RWPE2 (cell line): ENCODE measurements at regions not wholly inside any gene's neighbourhood (a gene's known extent, or its start where the extent isn't known, plus 50 kb on each side); places are given as distances from the start of the nearest gene placed in this dataset.

Experiments used
- ATAC-seq: fragments of 200-7000 bp; cut with Tn5 transposase; 3 replicates; pipeline ENCODE4 v1.9.1; 2021; ENCODE audit warnings: low read depth
- DNase-seq: peaks from one replicate; pipeline ENCODE4 v3.0.0-alpha.2; 2020; ENCODE audit warnings: low spot score
- H3K27ac ChIP-seq: fragments of 450-650 bp; 2 replicates; pipeline ENCODE4 v1.5.1; 2017; ENCODE audit warnings: mild to moderate bottlenecking; ENCODE audit not compliant: poor library complexity, severe bottlenecking
- H3K27me3 ChIP-seq: fragments of 250-450 bp; sonication (Bioruptor Pico); 2 replicates; pipeline ENCODE4 v1.5.1; 2021; ENCODE audit warnings: mild to moderate bottlenecking, moderate library complexity; ENCODE audit not compliant: insufficient read depth, poor library complexity, severe bottlenecking
- H3K36me3 ChIP-seq: fragments of 250-450 bp; sonication (Bioruptor Pico); 2 replicates; pipeline ENCODE4 v1.5.1; 2020; ENCODE audit warnings: low read depth, mild to moderate bottlenecking, moderate library complexity
- H3K4me1 ChIP-seq: fragments of 250-450 bp; sonication (Bioruptor Pico); 2 replicates; pipeline ENCODE4 v1.5.1; 2021; ENCODE audit warnings: mild to moderate bottlenecking, moderate library complexity; ENCODE audit not compliant: insufficient read depth, poor library complexity, severe bottlenecking
- H3K4me3 ChIP-seq: fragments of 250-450 bp; sonication (Bioruptor Pico); 2 replicates; pipeline ENCODE4 v1.5.1; 2021; ENCODE audit warnings: mild to moderate bottlenecking, moderate library complexity; ENCODE audit not compliant: severe bottlenecking
- H3K9me3 ChIP-seq: fragments of 250-450 bp; sonication (Bioruptor Pico); 2 replicates; pipeline ENCODE4 v1.5.1; 2021; ENCODE audit warnings: mild to moderate bottlenecking, moderate library complexity; ENCODE audit not compliant: severe bottlenecking
- CTCF ChIP-seq: fragments of 450-650 bp; IDR thresholded peaks from one replicate; pipeline ENCODE4 v1.5.1; 2017; ENCODE audit warnings: mild to moderate bottlenecking, moderate library complexity; ENCODE audit not compliant: poor library complexity, severe bottlenecking

GRCh38 chr11:80414181-80415165 lies 973.6 kb upstream of the TENM4 start:
- Histone ChIP-seq H3K4me3 (no peak overlapping the region), H3K4me1 (peaks cover 4% of the 10 kb centered on the region), H3K27ac (no peak overlapping the region), H3K9me3 (no peaks in the 10 kb centered on the region), H3K36me3 (no peaks in the 10 kb centered on the region), H3K27me3 (no peaks in the 10 kb centered on the region)
- no peak for TF ChIP-seq CTCF
- peak; percentile 73 for ATAC-seq
- DNase-seq: no peak

- peaks cover 4% of the 10 kb centered on the region for H3K4me1 ChIP-seq
- DNase-seq (no peak), ATAC-seq (no peak)
- no peak overlapping the region for H3K4me3 ChIP-seq
- no peaks in the 10 kb centered on the region for H3K9me3 ChIP-seq
- no peaks in the 10 kb centered on the region for H3K27me3 ChIP-seq
- no peak for TF ChIP-seq CTCF
- no peak overlapping the region for H3K27ac ChIP-seq
- H3K36me3 ChIP-seq: no peaks in the 10 kb centered on the region
Measured at GRCh38 chr11:80412604-80413003, 971.8 kb upstream of the TENM4 start.

DNA sequence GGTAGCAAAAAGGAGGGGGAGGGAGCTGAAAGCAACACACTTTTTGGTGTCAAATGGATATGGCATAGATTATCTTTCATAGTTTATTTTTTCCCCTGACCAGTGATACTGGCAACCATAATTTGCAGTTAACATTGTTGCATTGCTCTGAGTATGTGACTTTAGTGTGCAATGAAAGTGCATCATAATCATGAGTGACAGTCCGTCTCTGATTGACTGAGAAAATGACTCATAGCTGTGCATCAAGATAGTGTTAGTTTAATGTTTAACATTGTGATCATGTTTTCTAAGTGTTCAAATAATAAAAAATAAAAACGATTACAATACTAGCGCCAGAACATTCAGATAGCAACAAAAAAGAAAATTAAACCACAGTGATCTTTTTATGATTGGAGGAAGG lies 952.4 kb upstream of the TENM4 start:
- no peak for DNase-seq
- ATAC-seq: no peak
- no peaks in the 10 kb centered on the region for H3K36me3 ChIP-seq

DNA sequence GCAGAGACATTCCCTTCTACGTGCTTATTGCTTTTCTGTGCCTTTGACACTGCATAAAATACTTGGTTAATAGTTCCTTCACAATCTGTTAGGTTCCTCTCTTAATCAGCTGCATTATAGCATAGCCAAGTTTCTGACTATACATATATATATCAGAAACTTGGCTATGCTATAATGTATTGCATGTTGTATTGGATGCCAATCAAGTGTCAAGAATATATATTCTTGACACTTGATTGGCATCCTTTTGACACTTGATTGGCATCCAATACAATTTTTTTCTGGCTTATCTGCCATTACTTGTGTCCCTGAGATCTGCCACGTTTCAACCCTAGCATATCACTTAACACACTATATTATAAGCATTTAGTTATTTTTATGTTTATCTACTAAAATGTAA lies 949.7 kb upstream of the TENM4 start:
- Histone ChIP-seq H3K4me1 (no peaks in the 10 kb centered on the region), H3K4me3 (no peak overlapping the region), H3K9me3 (no peaks in the 10 kb centered on the region), H3K27me3 (no peaks in the 10 kb centered on the region), H3K36me3 (no peaks in the 10 kb centered on the region), H3K27ac (no peak overlapping the region)
- TF ChIP-seq CTCF: no peak
- DNase-seq (no peak), ATAC-seq (no peak)

More for the DNA sequence above, 952.4 kb upstream of the TENM4 start:
- H3K4me1 ChIP-seq: no peaks in the 10 kb centered on the region
- H3K4me3 ChIP-seq: no peak overlapping the region
- no peak for TF ChIP-seq CTCF
- no peaks in the 10 kb centered on the region for H3K27me3 ChIP-seq
- no peaks in the 10 kb centered on the region for H3K9me3 ChIP-seq
- H3K27ac ChIP-seq: no peak overlapping the region

DNA sequence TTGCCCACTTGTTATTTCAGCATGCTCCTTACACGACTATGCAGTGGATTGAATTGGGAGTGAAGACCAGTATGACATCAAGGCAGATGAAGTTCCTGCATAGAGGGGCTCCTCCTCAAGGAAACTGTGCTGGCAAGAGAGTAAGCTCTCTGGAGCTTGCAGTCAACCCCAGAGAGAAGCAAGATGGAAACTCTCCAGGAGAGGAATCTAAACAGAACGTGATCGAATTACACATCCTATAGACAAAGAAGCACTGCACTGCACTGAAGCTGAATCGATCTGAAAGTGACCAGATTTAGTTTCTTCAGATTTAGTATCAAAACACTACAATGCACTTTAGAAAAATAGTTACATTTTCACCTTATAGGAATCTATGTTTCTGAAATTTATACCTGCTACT lies 947.7 kb upstream of the TENM4 start:
- Histone ChIP-seq H3K4me1 (no peaks in the 10 kb centered on the region), H3K9me3 (no peaks in the 10 kb centered on the region), H3K36me3 (no peaks in the 10 kb centered on the region), H3K27me3 (no peaks in the 10 kb centered on the region), H3K27ac (no peak overlapping the region), H3K4me3 (no peak overlapping the region)
- TF ChIP-seq CTCF: no peak
- DNase-seq: no peak
- ATAC-seq: no peak
